C4-2B (cell line): ENCODE measurements at regions not wholly inside any gene's neighbourhood (a gene's known extent, or its start where the extent isn't known, plus 50 kb on each side); places are given as distances from the start of the nearest gene placed in this dataset.

Experiments
- CTCF ChIP-seq: fragments of 450-650 bp; conservative IDR thresholded peaks from 2 replicates; pipeline ENCODE4 v1.5.1; 2017; ENCODE audit warnings: mild to moderate bottlenecking
- ZFX ChIP-seq: fragments of 450-650 bp; IDR thresholded peaks from 2 replicates; pipeline ENCODE4 v1.6.1; 2017

GRCh38 chr16:65500919-65501318, 379.1 kb upstream of the CDH11 start:
- TF ChIP-seq CTCF (no peak), ZFX (no peak)
